Bronchial epithelial cell (primary cell): ENCODE measurements at regions not wholly inside any gene's neighbourhood (a gene's known extent, or its start where the extent isn't known, plus 50 kb on each side); places are given as distances from the start of the nearest gene placed in this dataset.

Experiments used
- DNase-seq: peaks from one replicate; pipeline ENCODE4 v3.0.0-alpha.2; 2010; ENCODE audit warnings: low read depth
- FAIRE-seq: peaks from 2 replicates; lab custom pipeline; 2011; peaks lifted over from hg19 to GRCh38; lab: Jason Lieb, UNC
- H3K27me3 ChIP-seq: 2 replicates; pipeline ENCODE4 v1.5.1; 2011; ENCODE audit warnings: low read length; ENCODE audit not compliant: control insufficient read depth, insufficient read depth
- H3K36me3 ChIP-seq: 2 replicates; pipeline ENCODE4 v1.5.1; 2011; ENCODE audit warnings: low read length; ENCODE audit not compliant: control insufficient read depth, insufficient read depth
- H3K4me3 ChIP-seq: 2 replicates; pipeline ENCODE4 v1.5.1; 2011; ENCODE audit warnings: mild to moderate bottlenecking, low read depth, low read length, control low read depth
- TF ChIP-seq, protein P1 (sequence below): IDR thresholded peaks from 2 replicates; pipeline ENCODE4 v1.5.1; 2011; ENCODE audit warnings: mild to moderate bottlenecking, moderate library complexity, low read length, control low read depth, inconsistent platforms; ENCODE audit not compliant: insufficient read depth, severe bottlenecking

DNA sequence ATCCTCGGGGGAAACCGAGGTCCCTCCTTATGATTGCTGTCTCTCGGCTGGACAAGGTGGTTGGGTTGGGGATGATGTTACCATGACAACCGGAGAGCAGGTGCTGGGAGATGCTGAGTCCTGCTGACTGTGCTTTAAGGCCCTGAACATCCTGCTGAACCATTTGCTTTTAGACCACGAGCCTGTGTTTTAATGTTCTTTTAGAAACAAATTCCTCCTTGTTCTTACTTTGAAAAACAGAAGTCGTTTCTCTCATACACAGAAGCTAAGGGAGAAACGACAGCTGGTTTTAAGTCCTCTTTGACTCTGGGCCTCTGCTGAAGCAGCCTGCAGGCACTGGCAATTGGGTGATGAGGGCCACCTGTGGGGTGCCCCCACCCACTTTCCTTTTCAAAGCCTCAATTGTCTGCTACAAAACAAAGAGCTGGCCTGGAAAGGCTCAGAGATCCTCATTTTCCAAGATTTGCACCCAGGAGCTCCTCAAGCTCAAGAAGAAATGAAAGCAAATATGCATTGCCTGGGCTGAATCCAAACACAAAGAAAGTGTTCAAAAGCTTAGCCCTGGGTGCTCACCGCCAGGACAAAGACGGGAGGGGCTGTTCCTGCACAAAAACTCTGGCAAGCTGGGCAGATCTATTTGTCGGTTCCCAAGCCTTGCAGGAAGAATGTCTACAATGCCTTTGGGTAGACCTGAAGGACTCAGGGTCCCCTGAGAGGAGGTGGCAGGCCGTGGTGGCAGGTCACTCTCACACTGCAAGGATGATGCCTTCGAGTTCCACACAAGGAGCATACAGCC lies 90.0 kb upstream of the CLMN start:
- FAIRE-seq (no peak), DNase-seq (no peak)
- H3K27me3 ChIP-seq: no peaks in the 10 kb centered on the region
- no peaks in the 10 kb centered on the region for H3K36me3 ChIP-seq
- no peak overlapping the region for H3K4me3 ChIP-seq
- TF ChIP-seq, protein P1, sequence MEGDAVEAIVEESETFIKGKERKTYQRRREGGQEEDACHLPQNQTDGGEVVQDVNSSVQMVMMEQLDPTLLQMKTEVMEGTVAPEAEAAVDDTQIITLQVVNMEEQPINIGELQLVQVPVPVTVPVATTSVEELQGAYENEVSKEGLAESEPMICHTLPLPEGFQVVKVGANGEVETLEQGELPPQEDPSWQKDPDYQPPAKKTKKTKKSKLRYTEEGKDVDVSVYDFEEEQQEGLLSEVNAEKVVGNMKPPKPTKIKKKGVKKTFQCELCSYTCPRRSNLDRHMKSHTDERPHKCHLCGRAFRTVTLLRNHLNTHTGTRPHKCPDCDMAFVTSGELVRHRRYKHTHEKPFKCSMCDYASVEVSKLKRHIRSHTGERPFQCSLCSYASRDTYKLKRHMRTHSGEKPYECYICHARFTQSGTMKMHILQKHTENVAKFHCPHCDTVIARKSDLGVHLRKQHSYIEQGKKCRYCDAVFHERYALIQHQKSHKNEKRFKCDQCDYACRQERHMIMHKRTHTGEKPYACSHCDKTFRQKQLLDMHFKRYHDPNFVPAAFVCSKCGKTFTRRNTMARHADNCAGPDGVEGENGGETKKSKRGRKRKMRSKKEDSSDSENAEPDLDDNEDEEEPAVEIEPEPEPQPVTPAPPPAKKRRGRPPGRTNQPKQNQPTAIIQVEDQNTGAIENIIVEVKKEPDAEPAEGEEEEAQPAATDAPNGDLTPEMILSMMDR: no peak

DNA sequence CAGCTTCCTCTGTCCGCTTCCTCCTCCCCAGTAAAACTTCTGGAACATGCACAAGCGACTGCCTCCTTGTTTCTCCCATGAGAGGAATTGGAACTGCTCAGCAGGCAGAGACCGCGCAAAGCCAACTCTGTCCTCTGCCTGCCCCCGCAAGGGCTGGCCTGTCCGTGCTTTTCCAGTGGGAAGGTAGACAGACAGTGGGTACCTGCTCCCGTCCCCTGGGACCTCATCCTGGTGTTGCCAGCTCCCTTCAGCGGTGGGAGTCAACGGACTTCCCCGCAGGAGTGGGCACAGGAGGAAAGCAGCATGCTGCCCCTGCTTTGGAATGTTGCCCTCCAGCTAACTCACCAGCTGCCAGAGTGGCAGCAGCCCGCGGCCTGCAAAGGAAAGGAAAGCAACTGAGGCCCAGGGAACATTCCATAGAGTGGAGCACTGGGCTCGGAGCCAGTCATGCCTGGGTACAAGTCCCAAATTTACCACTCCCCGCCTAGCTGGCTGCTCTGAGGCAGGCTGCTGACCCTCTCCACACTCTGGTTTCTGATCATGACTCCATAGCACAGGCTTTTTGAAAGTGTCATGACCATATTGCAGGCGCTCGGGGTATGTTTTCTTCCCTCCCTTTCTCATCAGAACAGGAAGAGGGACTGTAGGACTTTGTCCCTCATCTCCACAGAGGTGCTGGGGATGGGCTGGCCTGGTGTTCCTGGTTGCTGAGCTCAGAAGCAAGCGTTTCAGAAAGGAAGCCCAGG lies 89.2 kb upstream of the CLMN start:
- FAIRE-seq (no peak), DNase-seq (no peak)
- no peak overlapping the region for H3K4me3 ChIP-seq
- H3K27me3 ChIP-seq: no peaks in the 10 kb centered on the region
- TF ChIP-seq, protein P1: no peak
- H3K36me3 ChIP-seq: no peaks in the 10 kb centered on the region

DNA sequence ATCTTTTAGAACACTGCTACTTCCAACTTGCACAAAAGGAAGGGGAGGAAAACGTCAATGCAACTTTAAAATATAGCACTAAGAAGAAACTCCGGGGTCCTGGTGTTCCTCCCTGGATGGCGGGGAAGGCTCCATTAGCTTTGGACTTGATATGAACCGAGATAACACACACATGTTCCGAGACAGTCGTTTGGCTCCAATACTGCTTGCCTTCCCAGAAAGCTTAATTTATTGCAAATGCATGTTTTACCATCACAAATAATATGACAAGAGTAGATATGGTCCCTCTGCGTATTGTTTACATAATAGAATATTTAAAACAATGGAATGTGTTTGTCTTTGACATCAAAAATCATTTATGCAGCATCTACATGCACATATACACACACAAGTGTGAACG lies 87.6 kb upstream of the CLMN start:
- FAIRE-seq: no peak
- Histone ChIP-seq H3K4me3 (no peak overlapping the region), H3K36me3 (no peaks in the 10 kb centered on the region), H3K27me3 (no peaks in the 10 kb centered on the region)
- DNase-seq: no peak
- TF ChIP-seq, protein P1: no peak

DNA sequence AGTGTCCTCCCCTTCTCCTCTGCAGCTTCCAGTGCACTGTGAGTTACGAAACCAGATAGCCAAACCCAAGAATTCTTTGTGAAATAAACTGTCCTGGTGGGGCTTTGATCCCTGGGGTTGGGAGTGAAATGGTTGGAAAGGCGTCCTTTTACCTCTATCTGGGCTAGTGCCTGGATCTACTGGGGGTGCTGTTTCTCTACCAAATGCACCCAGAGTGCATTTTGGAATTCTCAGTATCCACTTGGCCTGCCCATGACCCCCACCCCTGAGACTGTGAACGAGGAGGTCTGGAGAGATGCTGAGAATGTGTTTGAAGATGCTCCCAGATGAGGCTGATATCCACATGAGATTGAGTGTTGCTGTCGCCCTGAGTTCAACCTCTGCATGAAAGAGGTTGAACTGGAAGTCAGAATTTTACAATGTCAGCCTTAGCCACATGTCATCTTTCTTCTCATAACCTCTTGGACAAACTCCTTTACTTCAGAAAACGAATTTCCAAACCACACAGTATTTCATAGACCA lies 87.1 kb upstream of the CLMN start:
- Histone ChIP-seq H3K4me3 (no peak overlapping the region), H3K27me3 (no peaks in the 10 kb centered on the region), H3K36me3 (no peaks in the 10 kb centered on the region)
- DNase-seq (no peak), FAIRE-seq (no peak)
- TF ChIP-seq, protein P1: no peak

DNA sequence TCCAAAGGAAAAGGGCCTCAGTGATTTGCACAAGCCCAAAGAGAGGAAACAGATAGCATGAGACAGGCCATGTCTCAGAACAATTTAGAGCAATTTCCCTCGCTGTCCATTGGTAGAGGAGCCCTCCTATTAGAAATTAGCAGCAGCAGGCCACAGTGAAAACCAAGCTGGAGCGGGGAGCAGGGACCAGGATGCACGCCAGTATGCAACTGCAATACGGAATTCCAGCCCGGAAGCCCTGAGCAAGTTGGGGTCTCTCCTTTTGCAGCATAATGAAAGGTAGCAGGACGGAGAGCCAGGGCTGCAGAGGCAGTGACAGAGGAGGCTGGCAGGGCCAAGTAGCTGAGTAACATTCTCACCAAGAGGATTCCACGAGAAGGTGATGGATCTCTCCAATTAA lies 84.9 kb upstream of the CLMN start:
- DNase-seq: no peak
- TF ChIP-seq, protein P1: no peak
- no peaks in the 10 kb centered on the region for H3K36me3 ChIP-seq
- no peak overlapping the region for H3K4me3 ChIP-seq
- FAIRE-seq: no peak
- no peaks in the 10 kb centered on the region for H3K27me3 ChIP-seq
